Activated CD4-positive, alpha-beta T cell treated with anti-CD3 and anti-CD28 coated beads, Interleukin-2, amount 50 U/mL, for 24 hours (primary cell): ENCODE measurements at regions not wholly inside any gene's neighbourhood (a gene's known extent, or its start where the extent isn't known, plus 50 kb on each side); places are given as distances from the start of the nearest gene placed in this dataset.
"Not testable (repeated sequence)": the region's sequence is repeated elsewhere in the genome, so short reads cannot be mapped to it uniquely, and the experiment has no call there.

Source experiments
- DNase-seq, 2 donors: peaks; one replicate each; pipeline ENCODE4 v3.0.0-alpha.2; 2020; ENCODE audit warnings: low read depth in 1 of 2, low spot score in 1 of 2

- no peak for DNase-seq
Measured at GRCh38 chr4:20196476-20196875, 55.2 kb upstream of the SLIT2 start.

- no peak for DNase-seq
Measured at GRCh38 chr4:20195071-20195885, 56.4 kb upstream of the SLIT2 start.

DNA sequence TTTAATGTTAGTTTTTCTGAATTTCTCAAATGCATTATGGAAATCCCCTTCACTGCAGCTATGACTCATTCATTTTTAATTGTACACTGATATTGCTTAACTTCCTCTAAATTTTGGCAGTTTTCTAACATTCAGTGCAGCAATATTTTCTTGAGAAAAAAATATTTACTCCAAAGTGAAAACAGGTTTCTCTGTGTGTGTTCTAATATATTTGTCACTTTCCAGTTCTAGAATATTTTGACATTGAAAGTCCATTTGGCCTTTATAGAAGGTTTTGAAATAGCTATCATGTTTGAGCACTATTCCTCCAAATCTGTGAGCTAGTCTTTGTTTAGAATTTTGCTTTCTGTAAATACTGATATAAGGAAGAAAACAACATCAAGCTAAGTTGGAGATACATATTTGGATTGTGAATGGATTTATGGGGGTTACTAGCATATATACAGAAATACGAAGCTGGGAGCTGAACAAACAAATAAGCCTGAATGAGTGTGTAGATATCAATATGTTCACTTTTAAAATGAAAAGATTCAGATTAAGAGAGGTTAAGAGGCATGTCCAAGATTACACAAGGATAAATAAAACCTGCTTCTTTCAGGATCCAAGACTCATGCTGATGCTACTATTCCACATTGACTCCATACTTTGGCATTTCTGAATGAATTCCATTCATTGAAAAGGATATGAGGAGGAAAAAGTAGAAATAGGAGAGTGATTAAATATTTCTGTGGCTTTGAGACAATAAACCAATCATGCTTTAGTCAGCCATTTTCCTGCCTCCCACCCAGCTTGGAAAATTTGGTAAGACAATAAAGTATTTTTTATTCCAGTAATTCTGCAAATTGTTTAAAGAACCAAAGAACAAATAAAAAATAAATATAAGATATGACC lies 57.3 kb upstream of the SLIT2 start:
- DNase-seq: no peak

- DNase-seq: no peak
Measured at GRCh38 chr4:20193141-20193936, 58.4 kb upstream of the SLIT2 start.

GRCh38 chr4:20192736-20193135 lies 59.0 kb upstream of the SLIT2 start:
- DNase-seq: no peak

GRCh38 chr4:20185103-20185502 lies 66.6 kb upstream of the SLIT2 start:
- DNase-seq: no peak

DNA sequence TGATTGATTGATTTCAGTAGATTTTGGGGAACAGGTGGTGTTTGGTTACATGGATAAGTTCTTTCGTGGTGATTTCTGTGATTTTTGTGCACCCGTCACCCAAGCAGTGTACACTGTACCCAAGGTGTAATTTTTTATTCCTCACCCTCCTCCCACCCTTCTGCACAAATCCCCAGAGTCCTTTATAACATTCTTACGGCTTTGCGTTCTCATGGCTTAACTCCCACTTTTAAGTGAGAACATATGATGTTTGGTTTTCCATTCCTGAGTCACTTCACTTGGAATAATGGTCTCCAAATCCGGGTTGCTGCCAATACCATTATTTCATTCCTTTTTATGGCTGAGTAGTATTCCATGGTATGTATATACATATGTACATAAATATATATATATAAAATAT lies 68.6 kb upstream of the SLIT2 start:
- DNase-seq: not testable (repeated sequence)

DNA sequence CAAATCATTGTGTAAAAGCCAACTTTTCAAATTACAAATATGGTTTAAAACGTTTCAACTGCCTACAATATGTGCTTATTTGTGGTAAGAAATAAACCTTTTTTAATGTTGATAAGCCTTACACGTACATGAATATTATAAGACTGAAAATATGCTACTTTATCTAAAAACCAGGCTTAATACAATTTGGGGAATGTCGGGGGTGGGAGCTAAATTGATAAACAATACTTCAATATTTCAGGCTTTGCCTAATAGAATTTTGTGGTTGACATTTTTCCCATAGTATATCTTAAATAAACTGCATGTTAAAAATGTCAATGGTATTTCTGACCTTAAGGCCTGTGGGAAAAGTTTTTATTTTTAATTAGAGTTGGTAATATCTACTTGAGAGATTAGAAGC lies 69.8 kb upstream of the SLIT2 start:
- no peak for DNase-seq

DNA sequence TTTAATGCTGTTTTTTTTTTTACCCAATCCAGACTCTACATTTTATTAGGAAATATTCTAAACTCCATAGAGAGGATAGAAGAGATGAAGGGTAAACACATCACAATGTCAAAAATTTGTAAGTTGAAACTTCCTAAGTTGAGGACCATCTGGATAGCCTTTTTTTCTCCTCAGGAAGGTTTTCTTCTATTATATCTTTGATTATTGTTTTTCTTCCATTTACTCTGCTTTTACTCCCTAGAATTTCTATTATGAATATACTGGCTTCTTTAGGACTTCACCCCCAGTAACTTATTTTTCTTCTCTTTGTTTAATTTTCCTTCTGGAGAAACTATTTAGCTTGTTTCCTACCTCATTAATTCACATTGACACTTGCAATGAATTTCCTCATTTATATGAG lies 71.2 kb upstream of the SLIT2 start:
- DNase-seq: no peak

GRCh38 chr4:20178902-20179576 lies 72.7 kb upstream of the SLIT2 start:
- DNase-seq: no peak

GRCh38 chr4:20176881-20177280 lies 74.8 kb upstream of the SLIT2 start:
- no peak for DNase-seq

- DNase-seq: no peak
Measured at GRCh38 chr4:20172070-20172760, 79.5 kb upstream of the SLIT2 start.

GRCh38 chr4:20166544-20166943 lies 85.2 kb upstream of the SLIT2 start:
- DNase-seq: no peak

GRCh38 chr4:20159516-20159915 lies 92.2 kb upstream of the SLIT2 start:
- no peak for DNase-seq

DNA sequence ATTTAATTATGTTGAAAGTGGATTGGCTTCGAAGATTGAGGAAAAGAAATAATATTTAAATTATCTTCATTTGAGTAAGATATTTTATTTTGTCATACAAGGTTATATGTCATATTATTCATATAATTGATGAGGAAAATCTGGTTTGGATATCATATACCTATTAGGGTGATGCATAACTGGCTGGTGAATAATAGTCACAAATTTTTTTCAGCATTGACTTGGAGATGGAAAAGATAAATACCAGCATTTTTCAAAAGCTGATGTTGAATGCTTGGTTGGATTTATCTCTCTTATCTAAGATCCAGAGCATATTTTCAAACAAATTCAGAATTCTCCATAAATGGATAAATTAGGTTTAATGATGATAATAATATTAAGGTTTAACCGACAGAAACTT lies 93.5 kb upstream of the SLIT2 start:
- no peak for DNase-seq

DNA sequence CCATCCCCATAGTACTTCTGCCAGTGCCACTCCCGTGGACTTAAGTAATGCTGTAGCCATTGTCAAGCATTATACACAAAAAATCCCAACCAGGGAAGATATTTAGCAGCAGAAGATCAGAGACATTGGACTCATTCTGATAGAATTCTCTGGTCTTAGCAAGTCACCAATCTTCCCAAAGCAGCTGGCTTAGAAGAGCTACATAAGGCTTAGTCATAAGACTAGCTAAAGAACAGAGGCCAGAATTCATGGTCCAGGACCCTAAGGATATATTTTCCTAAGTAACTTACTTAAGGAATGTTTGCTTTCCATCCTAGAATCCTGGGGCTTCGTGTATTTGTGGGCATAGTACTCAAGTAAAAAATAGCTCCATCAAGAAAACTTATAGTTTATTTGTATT lies 100.3 kb upstream of the SLIT2 start:
- DNase-seq: no peak

GRCh38 chr4:20149143-20149542 lies 102.6 kb upstream of the SLIT2 start:
- not testable (repeated sequence) for DNase-seq

DNA sequence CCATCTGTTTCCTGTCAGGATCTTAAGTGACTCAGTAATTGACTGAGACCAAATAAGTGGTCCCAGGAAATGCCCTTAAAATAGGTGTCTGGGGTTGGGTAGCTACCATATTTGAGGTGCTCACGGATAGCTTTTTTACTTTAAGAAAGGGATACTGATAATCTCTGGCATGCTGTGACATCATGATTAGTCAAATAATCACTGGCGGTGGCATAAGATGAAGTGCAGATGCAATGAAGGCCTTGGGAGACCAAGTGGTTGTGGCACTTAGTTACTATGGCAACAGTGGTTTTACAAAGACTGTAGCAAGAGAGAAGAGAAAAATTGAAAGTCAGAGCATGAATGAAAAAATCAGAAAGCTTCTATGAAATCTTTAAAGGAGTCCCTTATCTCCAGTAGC lies 114.5 kb upstream of the SLIT2 start:
- DNase-seq: no peak

GRCh38 chr4:20127626-20128025 lies 124.1 kb upstream of the SLIT2 start:
- no peak for DNase-seq

GRCh38 chr4:20126906-20127305 lies 124.8 kb upstream of the SLIT2 start:
- DNase-seq: no peak
